ENCODE measurements at regions not wholly inside any gene's neighbourhood (a gene's known extent, or its start where the extent isn't known, plus 50 kb on each side); places are given as distances from the start of the nearest gene placed in this dataset.

DNA sequence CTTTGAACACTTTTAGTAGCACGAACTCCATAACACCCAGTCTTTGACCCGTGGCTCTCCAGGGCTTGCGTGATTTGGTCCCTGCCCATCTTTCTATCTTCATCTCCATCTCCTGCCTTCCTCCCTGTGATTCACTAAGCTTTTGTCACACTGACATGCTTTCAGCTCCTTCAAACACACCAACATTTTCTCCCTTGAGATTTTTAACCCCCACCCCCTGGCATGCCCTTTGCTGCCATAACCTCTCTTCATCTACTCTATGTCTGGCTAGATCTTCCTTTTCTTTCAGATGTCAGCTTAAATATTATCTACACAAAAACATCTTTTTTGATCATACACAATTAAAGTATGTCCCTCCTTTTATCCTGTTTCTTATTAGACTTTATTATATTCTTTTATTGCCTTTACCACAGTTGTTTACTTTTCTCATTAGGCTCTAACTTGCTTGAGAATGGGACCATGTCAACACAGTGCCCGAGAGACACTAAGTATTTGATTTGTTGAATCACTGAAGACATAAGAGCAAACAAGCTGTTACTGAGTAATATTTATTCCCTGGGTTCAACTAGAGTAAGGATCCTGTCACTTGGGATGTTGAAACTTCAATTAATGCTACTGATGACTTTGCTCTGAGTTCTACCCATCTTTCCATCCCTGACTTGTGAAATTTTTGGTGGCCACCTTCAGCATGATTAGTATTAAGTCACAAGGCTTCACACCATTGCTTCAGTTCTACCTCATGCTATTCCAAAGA is 387.3 kb downstream of the LRIG3 start:
- DNase-seq (ENCODE audit: low spot score) = no peak

DNA sequence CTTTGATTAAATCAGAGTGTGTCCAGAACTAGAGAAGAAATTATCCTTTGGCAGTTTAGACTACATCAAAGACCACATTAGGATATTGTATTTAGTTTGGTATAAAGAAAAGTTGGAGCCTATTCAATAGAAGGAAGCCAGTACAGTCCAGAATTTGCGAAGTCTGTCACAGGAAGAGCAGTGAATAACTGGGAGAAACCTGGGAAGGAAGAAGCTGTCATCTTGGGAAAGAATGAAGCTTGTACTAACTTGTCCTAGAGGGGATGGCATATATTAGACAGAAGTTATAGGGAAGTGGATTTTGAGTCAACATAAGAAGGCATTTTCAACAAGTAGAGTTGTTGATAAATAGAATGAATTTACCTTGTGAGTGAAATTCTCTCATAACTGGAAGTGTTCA is 386.7 kb downstream of the LRIG3 start:
- DNase-seq (ENCODE audit: low spot score) = no peak

DNA sequence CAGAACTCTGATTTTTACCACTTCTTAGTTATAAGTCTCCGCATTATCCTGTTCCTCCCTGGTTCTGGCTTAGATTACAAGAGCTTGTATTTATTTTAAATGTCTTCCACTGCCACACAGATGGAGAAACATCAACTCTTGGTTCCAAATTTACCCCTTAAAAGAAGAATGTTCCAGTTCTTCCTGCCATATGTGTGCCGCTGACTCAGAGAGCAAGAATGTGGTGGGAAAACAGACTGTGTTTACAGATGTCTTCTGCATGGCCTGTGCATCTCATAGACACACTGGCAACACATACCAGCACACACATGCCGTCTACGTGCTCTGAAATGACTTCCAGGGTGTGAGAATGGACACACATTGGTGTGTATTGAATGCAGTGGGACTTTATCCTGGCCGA is 383.0 kb downstream of the LRIG3 start:
- no peak for DNase-seq (ENCODE audit: low spot score)

DNA sequence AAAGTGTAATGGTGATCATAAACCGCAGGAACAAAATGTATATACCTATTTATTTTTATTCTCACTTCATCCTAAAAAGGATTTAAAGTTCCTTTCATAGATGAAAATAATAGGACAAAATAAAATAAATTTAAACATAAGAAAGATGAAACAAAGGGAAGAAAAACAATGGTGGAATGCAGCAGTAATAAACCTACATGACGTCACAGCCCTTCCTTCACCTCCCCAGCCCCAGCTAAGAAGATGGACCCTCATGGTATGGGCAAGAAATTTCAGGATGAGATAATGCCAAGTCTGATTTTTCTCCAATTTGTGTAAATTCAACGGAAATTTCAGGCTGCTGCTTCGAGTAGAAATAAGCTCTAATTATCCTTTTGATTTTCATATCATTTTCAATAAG is 381.0 kb downstream of the LRIG3 start:
- no peak for DNase-seq (ENCODE audit: low spot score)

DNA sequence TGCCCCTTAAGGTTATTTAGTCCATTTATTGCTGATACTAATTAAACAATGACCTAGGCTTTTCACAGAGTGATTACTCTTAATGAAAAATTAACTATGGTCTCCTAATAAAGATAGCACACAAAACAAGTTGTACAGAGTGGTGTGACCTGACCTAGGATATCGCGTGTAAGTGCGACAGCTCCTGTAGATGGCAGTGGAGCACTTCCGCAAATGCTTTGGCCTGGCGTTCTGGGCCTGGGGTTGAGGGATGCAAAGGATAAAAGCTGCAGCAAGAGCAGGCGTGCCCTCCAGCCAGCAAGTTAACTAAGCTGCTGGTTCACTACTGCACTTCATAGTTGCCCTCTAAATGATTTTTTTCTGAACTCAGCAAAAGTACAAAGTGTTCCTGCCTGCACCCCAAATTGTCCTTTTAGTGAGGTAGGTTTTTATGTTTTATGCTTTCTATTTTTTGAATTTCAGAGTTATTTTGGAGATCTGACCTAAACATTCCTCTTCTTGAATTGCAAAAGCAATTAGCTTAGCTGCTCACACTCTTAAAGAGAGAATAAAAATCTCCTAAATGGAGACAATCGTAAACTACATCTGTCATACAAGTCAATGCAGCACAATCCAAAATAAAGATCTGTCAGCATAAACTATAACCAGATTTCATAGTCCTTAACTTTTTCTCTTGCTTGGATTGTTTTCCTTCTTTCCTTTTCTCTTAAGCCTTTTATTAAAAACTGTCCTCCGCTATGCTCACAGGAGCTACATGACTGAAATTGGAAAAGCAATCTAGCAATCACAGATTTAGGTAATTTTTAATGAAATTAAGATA is 379.6 kb downstream of the LRIG3 start:
- DNase-seq (ENCODE audit: low spot score) = peak; percentile 75

DNA sequence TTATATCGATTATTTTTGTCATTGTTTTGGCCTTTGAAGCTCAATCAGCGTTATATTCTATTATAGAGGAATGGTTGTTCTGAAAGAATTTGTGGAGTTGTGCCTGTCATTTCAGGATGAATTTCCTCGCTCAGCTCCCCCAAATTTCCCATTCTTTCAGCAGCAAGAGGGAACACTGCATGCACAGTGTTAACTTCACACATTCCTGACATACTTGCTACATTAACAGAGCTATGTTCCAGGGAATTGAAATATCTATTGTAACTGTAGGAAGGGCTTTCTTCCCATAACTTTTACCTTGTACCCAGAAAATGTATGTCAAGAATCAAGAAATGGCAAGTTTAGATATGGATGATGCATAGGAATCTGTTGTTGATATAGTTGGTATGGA is 379.0 kb downstream of the LRIG3 start:
- DNase-seq (ENCODE audit: low spot score) = no peak

DNA sequence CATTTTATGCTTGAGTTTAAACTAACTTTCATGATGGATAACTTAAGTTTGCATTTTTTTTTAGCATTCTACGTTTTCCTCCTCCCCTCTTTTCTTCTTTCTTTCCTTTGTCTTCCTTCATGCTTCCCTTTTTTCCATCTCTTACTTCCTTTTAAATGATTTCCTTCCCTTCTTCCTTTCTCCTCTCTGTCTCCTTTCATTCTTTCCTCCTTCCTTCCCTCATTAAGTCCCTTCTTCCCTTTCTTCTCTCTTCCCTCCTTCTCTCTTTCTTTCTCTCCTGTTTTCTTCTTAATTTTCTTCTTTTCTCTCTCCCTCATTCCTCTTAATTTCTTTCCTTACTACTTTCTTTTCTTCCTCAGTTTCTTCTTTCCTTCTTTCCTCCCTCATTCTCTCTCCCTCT is 376.0 kb downstream of the LRIG3 start:
- DNase-seq (ENCODE audit: low spot score) = no peak

DNA sequence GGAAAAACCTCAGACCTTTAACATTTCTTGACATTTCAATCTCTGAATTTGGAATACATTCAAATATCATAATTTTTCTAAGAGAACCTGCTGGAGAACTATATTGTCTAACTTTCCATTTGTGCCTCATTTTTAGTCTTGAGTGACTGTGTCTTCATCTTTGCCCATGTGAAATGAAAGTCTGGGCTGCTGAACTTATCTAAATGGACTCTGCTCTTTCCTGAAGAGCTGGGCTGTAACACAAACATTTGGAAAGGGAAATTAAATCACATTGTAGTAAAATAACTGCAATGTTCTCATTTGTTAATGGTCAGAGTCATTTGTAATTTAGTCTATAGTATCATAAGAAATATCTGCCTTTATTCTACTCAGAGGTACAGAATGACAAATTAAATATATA is 373.1 kb downstream of the LRIG3 start:
- no peak for DNase-seq (ENCODE audit: low spot score)

DNA sequence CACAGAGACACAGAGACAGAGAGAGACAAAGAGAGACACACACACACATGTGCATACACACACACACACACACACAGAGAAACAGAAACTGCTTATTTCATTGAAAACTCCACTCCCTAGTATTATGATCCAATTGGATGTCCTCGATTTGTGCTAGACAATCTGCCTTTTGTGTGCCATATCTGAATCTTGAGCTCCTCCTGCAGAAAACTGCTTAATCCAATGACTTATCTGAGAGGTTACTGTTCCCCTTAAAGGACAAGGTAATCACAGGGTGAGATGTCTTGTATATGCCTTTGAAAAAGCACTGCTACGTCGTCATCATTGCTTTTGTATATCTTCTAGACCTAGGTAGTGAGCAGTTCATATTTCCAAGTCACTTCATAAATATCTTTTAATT is 371.5 kb downstream of the LRIG3 start:
- no peak for DNase-seq (ENCODE audit: low spot score)

DNA sequence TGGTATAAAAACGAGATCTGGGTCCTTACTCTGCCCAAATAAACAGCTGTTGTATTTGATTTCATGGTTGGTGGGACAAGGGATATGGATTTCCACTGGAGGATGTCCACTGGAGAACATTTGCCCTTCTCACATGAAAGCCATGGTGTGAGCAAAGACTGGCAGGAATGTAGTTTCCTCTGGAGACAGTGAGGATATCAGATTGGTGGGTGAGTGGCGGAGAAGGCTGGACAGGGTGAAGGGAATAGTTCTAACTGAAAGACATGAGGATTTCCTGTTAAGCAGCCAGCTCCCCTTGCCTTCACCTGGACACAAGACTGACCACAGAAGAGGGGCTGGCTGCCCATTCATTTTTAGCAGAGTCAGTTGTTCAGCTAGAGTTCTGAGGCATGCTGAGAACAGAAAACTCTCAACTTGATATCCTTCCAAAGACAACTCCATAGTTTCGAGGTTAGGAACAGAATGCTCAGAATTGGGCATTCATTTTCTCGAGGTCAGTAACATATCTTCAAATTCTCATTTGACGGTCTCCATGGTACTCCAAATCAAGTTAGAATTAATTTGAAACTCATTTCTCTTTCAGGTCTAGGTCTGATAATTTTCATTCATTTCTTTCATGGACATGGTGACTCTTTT is 365.7 kb downstream of the LRIG3 start:
- no peak for DNase-seq (ENCODE audit: low spot score)

DNA sequence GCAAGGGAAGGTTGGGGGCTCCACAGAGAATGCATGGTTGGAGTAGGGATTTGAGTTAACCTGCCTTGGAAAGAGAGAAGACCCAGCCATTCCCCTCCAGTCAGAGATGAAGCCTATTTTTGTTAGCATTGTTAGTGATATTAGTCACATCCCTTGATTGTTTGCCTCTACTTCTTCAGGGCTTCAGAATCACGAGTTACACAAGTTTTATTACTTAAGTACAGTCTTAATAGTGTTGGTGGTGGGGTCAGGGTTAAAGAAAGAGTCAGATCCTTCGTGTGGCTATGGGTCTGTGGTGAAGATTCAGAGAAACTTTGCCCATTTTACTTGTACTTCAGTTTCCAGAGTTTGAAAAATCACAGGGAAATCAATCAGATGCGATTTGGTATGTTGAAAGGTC is 363.1 kb downstream of the LRIG3 start:
- DNase-seq (ENCODE audit: low spot score) = no peak

DNA sequence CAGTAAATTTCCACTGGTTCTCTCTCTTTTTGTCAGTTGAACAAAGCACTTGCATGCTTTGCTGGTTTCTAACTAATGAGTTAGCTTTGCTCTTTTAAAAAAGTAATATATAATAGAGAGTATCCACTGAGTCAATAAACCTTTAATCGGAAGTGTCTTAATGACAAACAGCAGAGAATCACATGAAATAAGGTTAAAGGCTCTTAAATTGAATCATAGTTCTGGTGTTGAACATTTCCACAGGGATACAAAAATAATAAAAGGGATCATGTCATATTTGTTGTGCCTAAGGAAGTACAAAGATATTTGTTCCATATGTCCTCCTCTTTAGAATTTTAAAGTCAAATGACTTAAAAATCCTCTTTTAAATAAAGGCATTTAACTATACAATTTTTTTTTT is 362.6 kb downstream of the LRIG3 start:
- no peak for DNase-seq (ENCODE audit: low spot score)

DNA sequence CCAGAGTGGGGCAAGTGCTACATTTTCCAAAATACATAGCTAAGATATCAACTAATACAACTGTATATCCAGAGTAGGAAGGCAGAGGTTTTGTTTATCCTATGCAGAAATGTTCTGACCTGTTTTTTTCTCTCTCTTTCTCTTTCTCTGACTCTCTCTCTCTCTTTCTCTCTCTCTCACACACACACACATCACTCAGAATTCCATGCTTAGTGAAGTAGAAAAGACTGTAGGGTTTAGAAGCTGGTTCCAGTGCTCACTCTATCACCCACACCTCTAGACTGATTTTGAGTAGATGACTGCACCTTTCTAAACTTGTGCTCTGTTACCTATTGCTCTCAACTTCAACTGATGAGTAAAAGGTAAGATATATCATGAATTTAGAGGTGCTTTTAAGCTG is 356.7 kb downstream of the LRIG3 start:
- no peak for DNase-seq (ENCODE audit: low spot score)

DNA sequence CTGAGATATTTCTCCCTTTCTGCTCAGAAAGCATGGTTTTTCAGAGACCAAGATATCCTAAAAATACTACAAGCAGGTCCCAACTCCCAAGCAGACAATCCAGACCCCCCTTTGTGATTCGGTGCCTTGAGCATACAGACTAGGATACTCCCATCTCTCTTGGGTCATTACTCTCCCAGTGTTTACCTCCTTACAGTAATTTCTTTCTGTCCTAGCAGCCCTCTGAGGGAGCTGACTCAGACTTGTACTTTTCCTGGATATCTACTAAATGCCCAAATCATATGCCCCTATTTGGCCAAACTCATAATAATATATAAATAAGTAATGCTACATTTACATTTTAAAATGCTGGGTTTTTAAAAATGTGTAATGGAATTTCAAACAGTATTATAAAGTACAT is 355.6 kb downstream of the LRIG3 start:
- DNase-seq (ENCODE audit: low spot score) = no peak

DNA sequence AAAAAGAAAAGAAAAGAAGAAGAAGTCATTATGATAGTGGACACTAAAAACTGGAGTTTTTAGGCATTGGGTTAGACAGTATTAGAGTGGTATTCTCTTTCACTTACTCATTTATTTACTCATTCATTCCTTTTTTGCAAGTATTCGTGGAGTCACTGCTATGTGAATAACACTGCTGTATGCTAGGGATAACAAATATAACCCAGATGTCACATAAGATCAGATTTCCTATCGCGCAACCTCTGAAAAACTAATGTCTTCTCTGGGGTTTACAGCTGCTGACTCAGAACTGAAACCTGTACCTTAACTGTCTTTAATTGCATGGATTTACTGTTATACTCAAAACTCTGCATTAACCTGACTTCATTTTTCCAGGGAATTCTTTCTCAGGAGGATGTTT is 353.7 kb downstream of the LRIG3 start:
- DNase-seq (ENCODE audit: low spot score) = no peak

DNA sequence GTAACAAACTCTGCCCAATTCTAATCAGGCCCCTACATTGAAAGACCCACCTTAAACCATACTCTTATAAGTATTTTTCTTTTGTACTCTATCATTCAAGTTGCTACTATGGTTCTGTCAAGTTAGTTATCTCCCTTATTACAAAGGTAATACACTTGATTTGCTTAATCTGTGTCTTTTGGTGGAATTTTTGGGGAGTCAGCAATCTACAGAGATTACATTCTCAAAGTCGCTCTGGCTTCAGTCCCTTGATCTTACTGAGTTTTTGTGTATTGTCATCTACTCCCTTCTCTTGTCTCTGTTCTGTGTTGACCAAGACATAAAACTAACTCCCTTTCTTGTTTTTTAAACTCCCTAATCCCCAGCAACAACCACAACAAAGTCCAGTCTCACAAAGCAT is 353.1 kb downstream of the LRIG3 start:
- DNase-seq (ENCODE audit: low spot score) = no peak

DNA sequence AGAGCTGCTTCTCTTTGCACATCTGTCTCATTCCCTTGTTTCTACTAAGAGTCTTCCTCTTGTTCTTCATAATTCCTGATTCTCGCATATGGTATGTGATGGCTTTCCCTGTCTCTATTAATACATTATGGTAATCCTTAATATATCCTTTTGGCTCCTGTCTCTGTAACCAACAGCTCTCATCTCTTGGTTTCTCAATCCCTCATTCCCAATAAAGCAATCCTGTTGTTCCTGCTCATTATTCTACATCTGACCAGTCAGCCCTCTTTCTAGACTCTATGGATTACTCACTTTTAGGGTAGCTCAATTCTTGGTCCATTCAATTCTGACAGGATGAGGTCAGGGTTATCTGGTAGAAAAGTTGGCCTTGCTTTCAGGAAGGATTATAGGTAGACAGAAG is 349.9 kb downstream of the LRIG3 start:
- DNase-seq (ENCODE audit: low spot score) = no peak

DNA sequence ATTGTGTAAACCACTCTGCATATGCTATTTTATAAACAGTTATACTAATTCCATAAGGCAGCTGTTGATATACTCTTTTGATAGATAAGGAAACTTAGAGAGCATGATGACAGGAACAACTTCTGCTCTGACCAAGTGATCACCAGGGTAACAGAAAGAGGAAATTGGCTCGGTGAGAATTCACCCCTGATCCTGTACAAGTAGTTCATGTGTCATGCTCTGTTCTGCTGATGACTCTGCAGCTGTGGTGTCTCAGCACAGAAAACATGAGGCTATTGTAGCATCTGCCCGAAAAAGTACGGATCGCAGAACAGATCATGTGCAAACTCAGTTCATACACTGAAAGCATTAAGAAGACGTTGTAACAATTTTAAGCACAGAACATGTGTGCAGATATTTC is 345.0 kb downstream of the LRIG3 start:
- DNase-seq (ENCODE audit: low spot score) = no peak

DNA sequence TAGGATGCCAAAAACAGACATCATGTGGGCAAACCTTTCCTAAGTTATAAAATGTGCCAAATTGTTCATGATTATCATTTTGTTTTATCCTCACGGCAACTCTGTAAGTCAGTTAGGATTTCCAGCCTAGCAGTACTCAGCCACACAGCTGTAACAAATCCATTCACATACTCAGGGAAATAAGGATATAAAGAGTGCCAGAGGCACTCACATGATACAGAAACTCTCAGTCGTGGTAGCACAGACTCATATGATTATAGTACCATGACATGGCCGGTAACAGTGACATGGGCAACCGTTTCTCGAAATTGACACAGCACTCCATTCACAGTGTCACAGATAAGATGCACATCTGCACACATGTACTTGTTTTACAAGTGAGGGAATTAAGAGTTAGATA is 344.2 kb downstream of the LRIG3 start:
- no peak for DNase-seq (ENCODE audit: low spot score)

DNA sequence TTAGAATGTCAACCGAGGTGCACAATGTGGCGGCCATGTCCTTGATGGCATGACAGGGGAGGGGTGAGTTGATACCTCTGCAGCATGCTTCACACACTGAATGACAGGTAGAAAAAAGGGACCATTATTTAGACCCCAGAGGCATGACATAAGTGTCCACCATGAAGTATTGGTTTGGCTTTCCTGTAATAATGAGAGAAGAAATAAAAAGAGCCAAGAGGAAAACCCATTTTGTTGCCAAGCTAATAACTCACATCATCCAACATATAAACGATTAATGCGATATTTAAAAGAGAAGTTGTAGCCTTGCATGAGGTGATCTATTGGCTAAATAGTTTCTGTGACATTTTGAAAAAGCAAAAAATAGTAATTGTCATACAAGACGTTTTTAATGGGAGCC is 343.4 kb downstream of the LRIG3 start:
- DNase-seq (ENCODE audit: low spot score) = no peak

DNA sequence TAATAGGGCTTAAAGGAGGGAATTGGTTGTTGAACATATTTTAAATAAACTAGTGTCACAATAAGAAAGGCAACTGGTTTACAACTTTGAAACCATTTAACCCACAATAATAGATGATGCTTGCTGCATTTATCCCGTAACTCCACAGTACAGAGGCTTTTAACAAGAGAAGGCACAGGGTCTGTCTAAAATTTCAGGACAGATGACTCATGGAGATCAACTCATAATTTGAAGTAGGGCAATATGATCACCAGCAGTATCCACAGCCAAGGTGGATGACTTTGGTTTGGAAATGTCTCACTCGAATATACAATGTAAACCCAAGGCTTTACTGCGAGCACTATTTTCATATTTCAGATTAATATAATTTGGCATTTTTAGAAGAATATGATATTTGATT is 340.2 kb downstream of the LRIG3 start:
- no peak for DNase-seq (ENCODE audit: low spot score)

DNA sequence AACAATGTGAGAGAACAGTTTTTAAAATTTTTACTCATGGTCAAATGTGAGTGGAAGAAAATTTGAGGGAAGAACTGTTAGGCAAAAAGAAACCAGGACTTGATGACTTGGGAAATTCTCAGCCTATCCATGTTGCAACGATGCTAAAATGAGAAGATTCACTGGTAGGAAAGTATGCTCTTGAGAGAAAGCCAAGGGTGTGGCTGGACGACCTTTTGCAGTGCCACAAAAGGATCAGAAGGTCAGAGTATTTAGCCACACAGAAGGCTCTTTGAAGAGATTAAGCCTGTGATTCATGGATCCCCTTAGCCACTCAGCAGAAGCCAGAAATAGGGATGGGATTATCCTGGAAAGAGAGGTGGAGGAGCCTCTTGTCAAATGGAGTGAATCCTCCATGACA is 336.8 kb downstream of the LRIG3 start:
- DNase-seq (ENCODE audit: low spot score) = no peak

DNA sequence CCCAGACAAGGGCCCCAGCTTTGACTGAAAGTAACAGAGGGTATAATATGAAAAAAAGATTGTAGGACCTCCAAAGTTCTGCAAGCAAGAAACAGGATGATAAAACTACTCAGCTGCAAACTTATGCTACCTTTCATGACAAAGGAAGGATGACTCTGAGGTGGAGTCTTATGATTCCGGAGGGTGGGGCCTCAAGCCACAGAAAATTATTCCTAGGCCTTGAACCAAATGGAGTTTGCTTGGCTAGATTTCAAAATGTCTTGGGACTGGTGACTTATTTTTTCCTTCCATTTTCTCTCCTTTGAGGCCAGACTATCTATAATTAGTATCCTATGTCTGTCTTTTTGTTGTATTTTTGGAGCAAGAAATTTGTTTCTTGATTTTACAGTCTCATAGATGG is 336.4 kb downstream of the LRIG3 start:
- DNase-seq (ENCODE audit: low spot score) = no peak

Data from putamen (tissue), 1 donor.